22Rv1 (cell line): ENCODE measurements at regions not wholly inside any gene's neighbourhood (a gene's known extent, or its start where the extent isn't known, plus 50 kb on each side); places are given as distances from the start of the nearest gene placed in this dataset.

Experiments
- CTCF ChIP-seq: fragments of 450-650 bp; IDR thresholded peaks from 2 replicates; pipeline ENCODE4 v1.5.1; 2017; ENCODE audit warnings: mild to moderate bottlenecking
- ZFX ChIP-seq: fragments of 450-650 bp; IDR thresholded peaks from 2 replicates; pipeline ENCODE4 v1.6.1; 2017; ENCODE audit warnings: antibody characterized with exemption, borderline replicate concordance

DNA sequence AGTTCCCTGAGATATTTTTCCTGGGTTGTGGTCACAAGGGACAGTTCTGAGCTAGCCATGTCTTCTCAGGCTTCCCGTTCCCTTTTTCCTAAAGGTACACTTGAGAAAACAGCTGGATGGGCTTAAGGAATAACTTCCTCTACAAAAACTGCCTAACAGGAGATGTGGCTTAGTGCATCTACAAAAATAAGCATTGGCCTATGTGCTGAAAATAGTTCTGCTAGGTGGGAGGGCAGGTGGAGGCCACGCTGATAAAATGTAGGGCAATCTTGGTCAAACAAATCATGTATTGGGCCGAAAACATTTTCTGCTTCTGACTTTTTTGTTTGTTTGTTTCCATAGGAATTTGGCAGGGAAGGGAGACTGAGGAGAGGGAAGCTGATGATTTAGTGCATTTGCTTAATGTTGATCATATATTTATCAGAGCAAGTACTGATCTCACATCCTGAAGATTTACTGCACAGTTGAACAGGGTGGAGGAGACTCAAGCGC is 409.4 kb upstream of the FZD8 start:
- TF ChIP-seq CTCF (no peak), ZFX (no peak)
